ENCODE measurements at regions not wholly inside any gene's neighbourhood (a gene's known extent, or its start where the extent isn't known, plus 50 kb on each side); places are given as distances from the start of the nearest gene placed in this dataset.
"Not testable (repeated sequence)": the region's sequence is repeated elsewhere in the genome, so short reads cannot be mapped to it uniquely, and the experiment has no call there.

GRCh38 chr13:26480246-26480855, 77.1 kb upstream of the WASF3 start:
- intact Hi-C loops (cut with DNase I, micrococcal nuclease), result no loop called here
- DNase-seq (no peak), ATAC-seq (peak; percentile 92)

DNA sequence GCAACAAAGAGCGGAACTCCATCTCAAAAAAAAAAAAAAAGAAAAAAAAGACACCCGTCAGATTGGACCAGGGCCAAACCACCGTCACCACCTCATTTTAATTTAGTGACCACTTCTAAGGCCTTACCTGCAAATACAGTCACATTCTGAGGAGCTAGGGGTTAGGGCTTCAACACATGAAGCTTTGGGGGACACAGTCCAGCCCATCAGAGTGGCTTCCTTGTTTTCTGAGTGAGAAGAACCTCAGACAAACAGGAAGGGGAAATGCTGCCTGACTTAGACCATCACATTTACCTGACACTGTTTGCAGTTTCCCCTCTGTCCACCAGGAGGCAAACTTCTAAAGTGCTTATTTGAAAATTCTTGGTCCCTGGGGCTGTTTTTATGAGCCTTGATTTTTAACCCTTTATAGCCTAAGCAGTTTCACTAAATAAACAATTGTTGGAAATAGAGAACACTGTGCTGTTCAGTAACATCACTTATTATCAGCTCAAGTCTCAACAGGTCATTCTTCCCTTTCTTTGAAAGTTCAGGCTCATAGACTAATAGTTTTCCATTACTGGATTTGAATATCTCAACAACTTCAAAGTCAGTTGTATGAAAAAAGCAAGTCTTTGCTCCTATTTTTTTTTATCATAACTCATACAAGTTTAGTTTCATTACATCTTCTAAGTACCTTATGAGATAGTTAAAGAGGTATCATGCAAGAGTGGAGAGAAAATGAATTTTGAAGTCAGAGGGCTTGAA, 74.9 kb upstream of the WASF3 start:
- intact Hi-C loops (cut with DNase I, micrococcal nuclease), result no loop called here

DNA sequence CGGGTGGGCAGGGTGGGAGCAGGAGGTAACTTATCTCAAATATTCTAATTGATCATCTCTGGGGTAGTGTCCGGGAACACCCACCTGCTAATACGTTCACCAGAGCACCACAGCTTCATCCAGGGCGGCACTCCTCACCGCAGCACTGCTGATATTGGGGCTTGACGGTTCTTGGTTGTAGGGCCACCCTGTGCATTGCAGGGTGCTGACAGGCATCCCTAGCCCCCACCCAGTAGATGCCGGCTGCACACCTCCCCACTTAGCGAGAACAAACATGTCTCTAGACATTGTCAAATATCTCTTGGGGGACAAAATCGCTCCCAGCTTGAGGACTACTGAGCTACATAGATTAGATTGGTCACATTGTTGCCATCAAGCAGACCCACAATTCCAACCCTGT, 73.9 kb upstream of the WASF3 start:
- intact Hi-C loops (cut with DNase I, micrococcal nuclease), result no loop called here
- ATAC-seq (no peak), DNase-seq (no peak)

More for the DNA sequence above, 74.9 kb upstream of the WASF3 start:
- peak; percentile 61 for ATAC-seq
- DNase-seq, result peak; percentile 40 to 71

DNA sequence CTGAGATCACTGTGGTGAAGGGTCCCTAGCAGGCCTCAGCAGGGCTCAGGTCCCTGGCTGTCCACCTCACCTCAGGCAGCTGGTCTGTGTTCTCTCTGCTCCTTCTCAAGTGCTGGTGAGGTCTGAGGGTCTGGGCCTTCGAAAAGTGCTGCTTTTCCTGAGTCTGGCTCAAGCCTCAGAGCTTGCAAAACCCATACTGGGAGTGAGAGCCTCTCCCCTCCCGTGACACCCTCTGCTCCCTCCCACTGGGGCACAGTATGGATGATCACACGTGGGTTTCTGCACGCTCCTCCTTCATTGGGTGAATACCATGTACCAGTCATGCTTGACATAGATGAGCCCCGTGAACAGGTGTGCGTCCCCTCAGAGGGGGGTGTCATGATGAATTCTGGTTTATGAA, 73.3 kb upstream of the WASF3 start:
- ATAC-seq (no peak), DNase-seq (no peak)
- intact Hi-C loops (cut with DNase I, micrococcal nuclease), result no loop called here

GRCh38 chr13:26485288-26485687, 72.2 kb upstream of the WASF3 start:
- intact Hi-C loops (cut with DNase I, micrococcal nuclease), result no loop called here
- no peak for ATAC-seq

GRCh38 chr13:26485786-26486185, 71.7 kb upstream of the WASF3 start:
- intact Hi-C loops (cut with DNase I, micrococcal nuclease), result no loop called here
- no peak for ATAC-seq
- DNase-seq, result peak in 1 of 2 donors; percentile 43

More at GRCh38 chr13:26485288-26485687, 72.2 kb upstream of the WASF3 start:
- no peak for DNase-seq

GRCh38 chr13:26486550-26486949, 70.9 kb upstream of the WASF3 start:
- ATAC-seq (no peak), DNase-seq (peak in 1 of 2 donors; percentile 45)
- intact Hi-C loops (cut with DNase I, micrococcal nuclease), result no loop called here

GRCh38 chr13:26487781-26488180, 69.7 kb upstream of the WASF3 start:
- no peak for ATAC-seq
- no peak for DNase-seq
- intact Hi-C loops (cut with DNase I, micrococcal nuclease), result no loop called here

- no peak for ATAC-seq
- DNase-seq, result no peak
- intact Hi-C loops (cut with DNase I, micrococcal nuclease), result no loop called here
Measured at GRCh38 chr13:26488236-26489003, 69.1 kb upstream of the WASF3 start.

GRCh38 chr13:26492301-26492700, 65.2 kb upstream of the WASF3 start:
- intact Hi-C loops (cut with DNase I, micrococcal nuclease), result loop anchor here in 1 of 2 donors (10.0 kb wide), 1 partner anchor 228 kb away; no protein-coding TSS in a partner anchor

DNA sequence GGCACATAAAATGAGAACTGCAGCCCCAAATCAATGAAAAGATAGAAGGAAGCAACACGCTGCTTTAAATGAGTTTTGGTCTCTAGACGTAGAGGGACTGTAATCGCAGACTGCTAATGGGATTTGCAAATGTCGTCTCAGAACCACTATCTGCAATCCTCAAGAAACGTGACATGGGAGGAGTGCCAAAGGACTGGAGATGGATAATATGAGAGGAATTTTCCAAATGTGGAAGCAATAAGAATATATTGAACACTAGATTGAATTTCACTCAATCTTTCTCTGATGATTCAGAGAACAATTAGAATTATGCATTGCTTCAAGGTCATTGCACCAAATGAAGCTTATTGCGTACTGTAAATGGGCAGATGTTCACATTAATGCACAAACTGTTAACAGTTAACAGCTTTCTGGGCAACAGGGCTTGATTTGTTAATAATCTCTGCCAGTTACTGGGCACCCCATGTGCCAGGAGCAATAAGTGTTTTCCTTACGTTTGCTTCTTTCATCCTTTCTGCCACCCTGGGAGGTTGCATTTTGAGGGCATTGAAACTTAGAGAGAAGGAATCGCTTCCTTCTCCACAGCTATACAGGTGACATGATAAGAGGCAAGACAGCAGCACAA, 62.8 kb upstream of the WASF3 start:
- intact Hi-C loops (cut with DNase I, micrococcal nuclease), result loop anchor here in 1 of 2 donors (5.0 to 10.0 kb wide), 2 partner anchors 230 to 312 kb away; no protein-coding TSS in a partner anchor
- ATAC-seq (no peak), DNase-seq (no peak)

More at GRCh38 chr13:26492301-26492700, 65.2 kb upstream of the WASF3 start:
- ATAC-seq, DNase-seq: not testable (repeated sequence)

- no peak for DNase-seq
- intact Hi-C loops (cut with DNase I, micrococcal nuclease), result loop anchor here in 1 of 2 donors (5.0 to 10.0 kb wide), 2 partner anchors 231 to 313 kb away; no protein-coding TSS in a partner anchor
- no peak for ATAC-seq
Measured at GRCh38 chr13:26495750-26496149, 61.7 kb upstream of the WASF3 start.

DNA sequence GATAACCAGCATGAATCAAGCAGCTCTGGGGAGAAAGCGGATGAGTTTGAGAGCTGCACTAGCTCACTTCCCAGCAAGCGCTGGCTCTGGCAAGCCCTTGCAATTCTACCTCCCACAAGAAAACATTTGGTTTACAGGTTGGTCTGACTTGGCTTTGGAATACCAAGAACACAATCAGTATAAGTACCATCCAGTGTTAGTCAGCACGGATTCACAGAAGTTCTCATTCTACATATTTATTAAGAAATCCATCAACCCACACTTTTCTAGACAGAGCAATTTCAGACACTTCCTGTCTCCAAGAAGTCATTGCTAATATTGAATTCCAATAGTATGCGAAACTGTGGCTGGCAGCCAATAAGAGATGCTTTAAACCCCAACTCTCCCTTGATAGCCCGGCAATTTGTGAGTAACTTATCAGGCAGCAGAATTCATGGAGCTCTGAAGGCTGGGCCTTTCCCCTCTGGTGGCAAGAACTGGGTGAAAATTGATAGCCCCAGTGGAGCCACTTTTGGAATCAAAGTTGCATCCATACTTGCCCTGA, 59.4 kb upstream of the WASF3 start:
- no peak for ATAC-seq
- DNase-seq, result no peak
- intact Hi-C loops (cut with DNase I, micrococcal nuclease), result loop anchor here in 1 of 2 donors (5.0 to 10.0 kb wide), 2 partner anchors 233 to 316 kb away; no protein-coding TSS in a partner anchor

- DNase-seq (no peak), ATAC-seq (no peak)
- intact Hi-C loops (cut with DNase I, micrococcal nuclease), result loop anchor here in 1 of 2 donors (5.0 to 10.0 kb wide), 2 partner anchors 234 to 317 kb away; no protein-coding TSS in a partner anchor
Measured at GRCh38 chr13:26498656-26499601, 58.6 kb upstream of the WASF3 start.

GRCh38 chr13:26500618-26501320, 56.7 kb upstream of the WASF3 start:
- intact Hi-C loops (cut with DNase I, micrococcal nuclease), result no loop called here
- no peak for DNase-seq

DNA sequence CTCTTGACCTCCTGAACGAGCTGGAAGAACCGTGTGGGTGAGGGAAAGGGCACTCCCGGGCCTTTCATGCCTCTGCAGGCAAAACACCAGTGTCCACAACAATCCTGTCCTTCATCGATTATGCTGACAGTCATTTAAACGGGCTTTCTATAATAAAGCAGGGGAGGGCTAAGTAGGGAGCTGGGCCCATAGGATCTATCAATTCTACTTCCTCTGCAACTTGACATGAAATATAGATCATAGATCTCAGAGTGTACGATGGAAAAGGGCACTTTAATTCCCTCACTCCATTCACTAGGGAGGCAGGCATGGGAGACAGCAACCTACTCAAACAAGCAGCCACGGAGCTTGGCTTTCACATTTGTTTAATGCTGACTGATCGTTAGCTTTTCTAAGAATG, 55.8 kb upstream of the WASF3 start:
- DNase-seq (no peak), ATAC-seq (no peak)
- intact Hi-C loops (cut with DNase I, micrococcal nuclease), result no loop called here

More at GRCh38 chr13:26500618-26501320, 56.7 kb upstream of the WASF3 start:
- no peak for ATAC-seq

GRCh38 chr13:26502826-26503225, 54.7 kb upstream of the WASF3 start:
- no peak for ATAC-seq
- intact Hi-C loops (cut with DNase I, micrococcal nuclease), result no loop called here
- DNase-seq, result no peak
